Calu3 (cell line): ENCODE measurements at regions not wholly inside any gene's neighbourhood (a gene's known extent, or its start where the extent isn't known, plus 50 kb on each side); places are given as distances from the start of the nearest gene placed in this dataset.

Experiments used
- BruUV-seq: library from RNA; stranded (reverse); fragments of 400-500 nt; replicated peaks from 2 replicates; lab custom pipeline; 2021; lab: Mats Ljungman, UMichigan
- CTCF ChIA-PET: fragments of 300-600 bp; sonication (Branson Sonifier 250); formaldehyde crosslinking; loops from one replicate; lab custom pipeline; 2022; ENCODE audit warnings: antibody characterized with exemption; lab: Charles Lee
- DNase-seq: peaks from one replicate; pipeline ENCODE4 v3.0.0; 2022
- H3K27ac Mint-ChIP-seq: one replicate; pipeline ENCODE4 v1.8.0; 2022; ENCODE audit warnings: mixed read lengths; ENCODE audit not compliant: unreplicated experiment
- H3K27me3 Mint-ChIP-seq: one replicate; pipeline ENCODE4 v1.8.0; 2022; ENCODE audit warnings: mixed read lengths; ENCODE audit not compliant: unreplicated experiment
- H3K36me3 Mint-ChIP-seq: one replicate; pipeline ENCODE4 v1.8.0; 2022; ENCODE audit warnings: mild to moderate bottlenecking, moderate library complexity, mixed read lengths; ENCODE audit not compliant: insufficient read depth, unreplicated experiment
- H3K4me1 Mint-ChIP-seq: one replicate; pipeline ENCODE4 v1.8.0; 2022; ENCODE audit warnings: mild to moderate bottlenecking, low read depth, mixed read lengths; ENCODE audit not compliant: unreplicated experiment
- H3K4me3 Mint-ChIP-seq: one replicate; pipeline ENCODE4 v1.8.0; 2022; ENCODE audit warnings: mild to moderate bottlenecking, low read depth, moderate library complexity, mixed read lengths; ENCODE audit not compliant: unreplicated experiment
- H3K9me3 Mint-ChIP-seq: one replicate; pipeline ENCODE4 v1.8.0; 2022; ENCODE audit warnings: low read depth, mixed read lengths; ENCODE audit not compliant: unreplicated experiment
- CTCF ChIP-seq: fragments of 200-600 bp; IDR thresholded peaks from one replicate; pipeline ENCODE4 v1.8.0; 2022; ENCODE audit warnings: antibody characterized with exemption; ENCODE audit not compliant: unreplicated experiment
- intact Hi-C: fragments of 100-400 bp; cut with micrococcal nuclease; formaldehyde crosslinking; loops from one replicate; pipeline ENCODE4 v1.10.0; 2022; ENCODE audit not compliant: unreplicated experiment

GRCh38 chr1:47672622-47673021 lies 234.8 kb downstream of the FOXD2 start:
- no peak for TF ChIP-seq CTCF
- H3K27ac Mint-ChIP-seq: no peak overlapping the region

GRCh38 chr1:47674189-47674588 lies 236.3 kb downstream of the FOXD2 start:
- Mint-ChIP-seq H3K36me3 (no peaks in the 10 kb centered on the region), H3K4me1 (no peaks in the 10 kb centered on the region), H3K4me3 (no peak overlapping the region), H3K27me3 (peaks cover 12% of the 10 kb centered on the region), H3K9me3 (no peaks in the 10 kb centered on the region), H3K27ac (no peak overlapping the region)
- no peak for TF ChIP-seq CTCF
- CTCF ChIA-PET: no interaction called here
- DNase-seq: no peak
- intact Hi-C loops: no loop called here
- no TSS peak for BruUV-seq

More at GRCh38 chr1:47672622-47673021, 234.8 kb downstream of the FOXD2 start:
- H3K27me3 Mint-ChIP-seq: peaks cover 12% of the 10 kb centered on the region
- BruUV-seq: no TSS peak
- intact Hi-C loops: no loop called here
- H3K36me3 Mint-ChIP-seq: no peaks in the 10 kb centered on the region
- no peak for DNase-seq
- no peaks in the 10 kb centered on the region for H3K9me3 Mint-ChIP-seq
- no peak overlapping the region for H3K4me3 Mint-ChIP-seq
- CTCF ChIA-PET: no interaction called here
- no peaks in the 10 kb centered on the region for H3K4me1 Mint-ChIP-seq

GRCh38 chr1:47675047-47675675 lies 237.3 kb downstream of the FOXD2 start:
- H3K4me3 Mint-ChIP-seq: no peak overlapping the region
- intact Hi-C loops: no loop called here
- no peaks in the 10 kb centered on the region for H3K36me3 Mint-ChIP-seq
- BruUV-seq: no TSS peak
- CTCF ChIA-PET: no interaction called here
- H3K27me3 Mint-ChIP-seq: peaks cover 12% of the 10 kb centered on the region
- no peak for TF ChIP-seq CTCF
- H3K4me1 Mint-ChIP-seq: no peaks in the 10 kb centered on the region
- H3K27ac Mint-ChIP-seq: no peak overlapping the region
- no peak for DNase-seq
- no peaks in the 10 kb centered on the region for H3K9me3 Mint-ChIP-seq

- intact Hi-C loops: no loop called here
- Mint-ChIP-seq H3K27me3 (peaks cover 14% of the 10 kb centered on the region), H3K4me3 (no peak overlapping the region), H3K27ac (no peak overlapping the region), H3K4me1 (no peaks in the 10 kb centered on the region), H3K36me3 (no peaks in the 10 kb centered on the region), H3K9me3 (no peaks in the 10 kb centered on the region)
- CTCF ChIA-PET: interaction anchor here (0.7 kb wide), 1 partner anchor 173 kb away, joined by 3 read pairs; no protein-coding TSS in a partner anchor
- no peak for DNase-seq
- no TSS peak for BruUV-seq
- TF ChIP-seq CTCF: no peak
These were observed 237.9 kb downstream of the FOXD2 start for GRCh38 chr1:47675721-47676120.
